D721Med (cell line): ENCODE measurements at regions not wholly inside any gene's neighbourhood (a gene's known extent, or its start where the extent isn't known, plus 50 kb on each side); places are given as distances from the start of the nearest gene placed in this dataset.

Experiments
- DNase-seq: peaks from one replicate; pipeline ENCODE4 v3.0.0; 2011; ENCODE audit warnings: low spot score; ENCODE audit not compliant: insufficient read length
- FAIRE-seq: peaks from 2 replicates; lab custom pipeline; 2011; peaks lifted over from hg19 to GRCh38; lab: Jason Lieb, UNC
- TF ChIP-seq, protein P1 (sequence below): IDR thresholded peaks from 2 replicates; pipeline ENCODE4 v1.5.1; 2012; ENCODE audit warnings: mild to moderate bottlenecking, control low read depth; ENCODE audit not compliant: insufficient read depth; ENCODE audit errors: missing control alignments

GRCh38 chr2:150572961-150573395 lies 85.5 kb upstream of the RND3 start:
- FAIRE-seq (no peak), DNase-seq (no peak)
- TF ChIP-seq, protein P1, sequence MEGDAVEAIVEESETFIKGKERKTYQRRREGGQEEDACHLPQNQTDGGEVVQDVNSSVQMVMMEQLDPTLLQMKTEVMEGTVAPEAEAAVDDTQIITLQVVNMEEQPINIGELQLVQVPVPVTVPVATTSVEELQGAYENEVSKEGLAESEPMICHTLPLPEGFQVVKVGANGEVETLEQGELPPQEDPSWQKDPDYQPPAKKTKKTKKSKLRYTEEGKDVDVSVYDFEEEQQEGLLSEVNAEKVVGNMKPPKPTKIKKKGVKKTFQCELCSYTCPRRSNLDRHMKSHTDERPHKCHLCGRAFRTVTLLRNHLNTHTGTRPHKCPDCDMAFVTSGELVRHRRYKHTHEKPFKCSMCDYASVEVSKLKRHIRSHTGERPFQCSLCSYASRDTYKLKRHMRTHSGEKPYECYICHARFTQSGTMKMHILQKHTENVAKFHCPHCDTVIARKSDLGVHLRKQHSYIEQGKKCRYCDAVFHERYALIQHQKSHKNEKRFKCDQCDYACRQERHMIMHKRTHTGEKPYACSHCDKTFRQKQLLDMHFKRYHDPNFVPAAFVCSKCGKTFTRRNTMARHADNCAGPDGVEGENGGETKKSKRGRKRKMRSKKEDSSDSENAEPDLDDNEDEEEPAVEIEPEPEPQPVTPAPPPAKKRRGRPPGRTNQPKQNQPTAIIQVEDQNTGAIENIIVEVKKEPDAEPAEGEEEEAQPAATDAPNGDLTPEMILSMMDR, result no peak

DNA sequence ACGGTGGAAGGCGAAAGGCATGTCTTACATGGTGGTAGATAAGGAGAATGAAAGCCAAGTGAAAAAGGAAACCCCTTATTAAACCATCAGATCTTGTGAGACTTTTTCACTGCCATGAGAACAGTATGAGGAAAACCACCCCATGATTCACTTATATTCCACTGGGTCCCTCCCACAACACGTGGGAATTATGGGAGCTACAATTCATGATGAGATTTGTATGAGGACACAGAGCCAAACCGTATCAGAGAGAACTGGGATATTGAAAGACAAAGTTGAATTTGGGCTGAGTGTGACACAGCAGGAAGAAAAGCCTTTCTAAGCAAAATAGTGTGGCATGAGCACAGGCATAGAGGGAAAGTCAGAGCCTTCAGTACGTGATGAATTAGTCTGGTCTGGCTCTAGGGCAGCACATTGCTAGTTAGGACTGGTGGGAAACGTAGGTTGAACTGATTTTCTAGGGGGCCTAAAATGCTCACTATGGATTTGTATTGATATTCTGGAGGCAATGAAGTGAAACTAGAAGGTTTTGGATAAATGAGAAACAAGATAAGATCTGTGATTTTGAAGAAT lies 84.8 kb upstream of the RND3 start:
- FAIRE-seq (no peak), DNase-seq (no peak)
- TF ChIP-seq, protein P1, result no peak

GRCh38 chr2:150571121-150571520 lies 83.7 kb upstream of the RND3 start:
- DNase-seq (no peak), FAIRE-seq (no peak)
- TF ChIP-seq, protein P1, result no peak

GRCh38 chr2:150570712-150571111 lies 83.2 kb upstream of the RND3 start:
- FAIRE-seq (no peak), DNase-seq (no peak)
- TF ChIP-seq, protein P1, result no peak

- FAIRE-seq (no peak), DNase-seq (no peak)
- TF ChIP-seq, protein P1, result no peak
These were observed 82.3 kb upstream of the RND3 start for GRCh38 chr2:150569761-150570160.

DNA sequence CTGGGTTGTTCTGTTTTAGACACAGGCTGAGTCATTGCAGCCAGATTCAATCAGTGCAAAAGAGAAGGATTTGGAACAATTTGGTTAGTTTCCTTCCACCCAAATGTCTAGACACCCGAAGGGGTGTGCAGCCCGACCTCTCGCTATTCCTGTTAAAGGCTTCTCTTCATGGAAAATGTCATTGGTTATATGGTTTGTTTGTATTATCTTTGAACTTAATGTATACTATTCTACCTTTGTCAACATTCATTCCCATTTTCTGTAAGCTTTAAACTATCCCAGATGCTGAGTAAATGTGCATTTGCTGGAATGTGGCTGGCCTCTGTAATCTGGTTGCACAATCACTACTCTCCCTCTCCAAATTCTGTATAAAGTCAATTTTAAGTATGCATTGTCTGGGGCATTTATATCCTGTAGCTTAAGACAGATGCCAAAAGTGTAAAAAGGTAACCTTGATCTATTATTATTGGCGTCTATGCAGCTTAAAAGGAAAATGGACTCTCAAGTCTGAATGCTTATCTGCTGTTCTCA lies 80.4 kb upstream of the RND3 start:
- TF ChIP-seq, protein P1, result no peak
- DNase-seq, result no peak
- FAIRE-seq, result no peak

GRCh38 chr2:150566289-150566688 lies 78.8 kb upstream of the RND3 start:
- FAIRE-seq, result no peak
- no peak for DNase-seq
- TF ChIP-seq, protein P1, result no peak
